ENCODE measurements at regions not wholly inside any gene's neighbourhood (a gene's known extent, or its start where the extent isn't known, plus 50 kb on each side); places are given as distances from the start of the nearest gene placed in this dataset.

DNA sequence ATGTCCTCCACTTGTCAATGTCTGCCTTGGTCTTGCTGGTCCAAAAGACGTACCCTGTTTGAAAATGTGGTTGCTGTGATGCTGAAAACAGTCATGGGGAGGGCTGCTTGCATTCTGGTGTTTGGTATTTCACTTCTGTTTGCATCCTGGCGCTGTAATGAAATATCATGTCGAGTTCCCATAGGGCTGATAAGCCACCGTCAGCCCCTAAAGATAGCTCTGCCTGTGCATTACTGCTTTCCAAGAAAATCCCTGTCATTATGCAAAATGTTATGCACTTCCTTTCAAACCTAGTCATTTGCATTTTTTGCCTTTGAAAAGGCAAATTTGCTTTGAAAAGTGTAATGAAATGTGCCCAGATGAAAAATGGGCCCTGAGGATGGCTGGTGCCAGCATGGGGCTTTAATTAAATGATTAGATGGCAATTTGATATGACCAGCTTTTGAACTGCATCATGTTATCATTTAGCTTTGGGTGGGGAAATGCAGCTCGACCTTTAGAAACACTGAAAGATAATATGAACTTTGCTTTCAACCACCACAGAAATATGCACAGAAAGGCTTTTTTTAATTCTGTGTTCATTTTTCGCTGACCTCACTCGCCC lies 374.4 kb upstream of the SGCD start:
- intact Hi-C loops (cut with DNase I, micrococcal nuclease), result no loop called here
- Mint-ChIP-seq H3K27ac (no peak overlapping the region), H3K27me3 (peaks cover 6% of the 10 kb centered on the region), H3K4me3 (no peak overlapping the region), H3K36me3 (ENCODE audit: low read depth) (no peaks in the 10 kb centered on the region), H3K4me1 (peaks cover 4% of the 10 kb centered on the region), H3K9me3 (ENCODE audit: low read depth) (no peaks in the 10 kb centered on the region)
- POLR2A ChIA-PET, result no interaction called here
- DNase-seq (no peak), ATAC-seq (no peak)
- CTCF ChIA-PET, result no interaction called here

DNA sequence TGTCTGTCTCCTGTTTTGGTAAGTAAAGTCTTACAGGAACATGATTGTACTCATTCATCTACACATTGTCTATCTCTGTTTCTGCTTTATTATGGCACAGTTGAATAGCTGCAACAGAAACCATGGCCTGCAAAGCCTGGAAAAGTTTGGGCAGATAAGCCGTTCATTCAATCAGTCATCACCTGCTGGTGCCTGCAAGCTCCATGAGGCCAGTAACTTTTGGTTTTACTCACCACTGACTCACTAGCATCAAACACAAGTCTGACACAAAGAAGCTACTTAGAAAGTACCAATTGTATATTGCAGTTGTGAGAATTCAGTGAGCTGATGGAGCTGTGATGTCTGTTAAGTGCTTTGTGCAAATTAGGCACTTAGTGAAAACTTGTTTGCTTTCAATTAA lies 373.6 kb upstream of the SGCD start:
- no peaks in the 10 kb centered on the region for H3K9me3 Mint-ChIP-seq (ENCODE audit: low read depth)
- H3K27me3 Mint-ChIP-seq, result peaks cover 6% of the 10 kb centered on the region
- intact Hi-C loops (cut with DNase I, micrococcal nuclease), result no loop called here
- H3K4me1 Mint-ChIP-seq, result peaks cover 4% of the 10 kb centered on the region
- H3K36me3 Mint-ChIP-seq (ENCODE audit: low read depth), result no peaks in the 10 kb centered on the region
- POLR2A ChIA-PET, result no interaction called here
- peak; percentile 18 for DNase-seq
- H3K27ac Mint-ChIP-seq, result no peak overlapping the region
- peak; percentile 61 for ATAC-seq
- CTCF ChIA-PET, result no interaction called here
- no peak overlapping the region for H3K4me3 Mint-ChIP-seq

DNA sequence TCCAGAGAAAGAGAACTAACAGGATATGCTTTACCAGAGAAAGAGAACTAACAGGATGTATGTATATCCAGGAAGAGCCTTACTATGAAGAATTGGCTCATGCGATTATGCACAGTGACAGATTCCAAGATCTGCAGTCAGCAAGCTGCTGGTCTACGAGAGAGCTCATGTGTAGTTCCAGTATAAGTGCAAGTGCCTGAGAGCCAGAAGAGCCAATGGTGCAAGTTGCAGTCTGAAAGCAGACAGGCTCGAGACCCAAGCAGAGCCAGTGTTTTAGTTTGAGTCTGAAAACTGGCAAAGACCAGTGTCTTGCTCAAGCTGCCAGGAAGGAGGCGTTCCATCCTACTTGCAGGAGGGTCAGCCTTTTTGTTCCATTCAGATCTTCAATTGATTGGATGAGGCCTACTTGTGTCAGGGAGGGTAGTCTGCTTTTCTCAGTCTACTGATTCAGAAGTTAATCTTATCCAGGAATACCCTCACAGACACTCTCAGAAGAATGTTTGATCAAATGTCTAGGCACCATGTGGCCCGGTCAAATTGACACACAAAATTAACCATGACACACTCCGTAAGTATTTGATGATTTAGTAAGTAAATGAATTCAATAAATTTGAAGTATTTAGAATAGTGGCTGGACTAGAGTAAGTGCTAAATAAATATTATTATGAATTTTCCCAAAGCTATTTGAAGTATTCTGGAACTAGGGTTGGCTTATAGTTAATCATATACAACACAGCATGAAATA lies 372.1 kb upstream of the SGCD start:
- ATAC-seq, result no peak
- H3K36me3 Mint-ChIP-seq (ENCODE audit: low read depth), result no peaks in the 10 kb centered on the region
- CTCF ChIA-PET, result no interaction called here

DNA sequence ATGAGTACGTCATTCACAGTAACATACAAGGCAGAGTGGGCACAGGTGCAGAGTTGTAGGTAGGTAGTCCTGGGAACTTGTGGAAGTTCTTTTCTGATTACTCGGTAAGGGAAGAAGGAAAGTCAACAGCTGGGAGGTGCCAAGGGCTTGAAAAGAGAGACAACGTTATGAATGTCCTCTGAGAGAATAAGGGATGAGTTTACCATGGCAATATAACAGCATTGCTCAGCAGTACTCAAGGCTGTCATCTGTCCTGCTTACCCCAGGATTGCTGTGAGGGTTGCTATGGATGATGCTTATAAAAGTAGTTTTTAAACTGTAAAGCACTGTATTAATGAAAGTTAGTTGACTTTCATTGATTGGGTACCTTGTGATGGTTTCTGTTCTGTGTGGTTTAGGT lies 369.1 kb upstream of the SGCD start:
- Mint-ChIP-seq H3K27ac (no peak overlapping the region), H3K36me3 (ENCODE audit: low read depth) (no peaks in the 10 kb centered on the region), H3K4me1 (peaks cover 4% of the 10 kb centered on the region), H3K4me3 (no peak overlapping the region), H3K27me3 (peaks cover 4% of the 10 kb centered on the region), H3K9me3 (ENCODE audit: low read depth) (no peaks in the 10 kb centered on the region)
- ChIA-PET POLR2A (no interaction called here), CTCF (interaction anchor here (0.7 kb wide), 1 partner anchor 154 kb away, joined by 3 read pairs; no protein-coding TSS in a partner anchor)
- no peak for DNase-seq
- ATAC-seq, result no peak
- intact Hi-C loops (cut with DNase I, micrococcal nuclease), result no loop called here

More for the DNA sequence above, 372.1 kb upstream of the SGCD start:
- peaks cover 4% of the 10 kb centered on the region for H3K4me1 Mint-ChIP-seq
- H3K9me3 Mint-ChIP-seq (ENCODE audit: low read depth), result no peaks in the 10 kb centered on the region
- H3K4me3 Mint-ChIP-seq, result no peak overlapping the region
- POLR2A ChIA-PET, result no interaction called here
- intact Hi-C loops (cut with DNase I, micrococcal nuclease), result no loop called here
- peaks cover 4% of the 10 kb centered on the region for H3K27me3 Mint-ChIP-seq
- H3K27ac Mint-ChIP-seq, result no peak overlapping the region
- DNase-seq, result no peak

DNA sequence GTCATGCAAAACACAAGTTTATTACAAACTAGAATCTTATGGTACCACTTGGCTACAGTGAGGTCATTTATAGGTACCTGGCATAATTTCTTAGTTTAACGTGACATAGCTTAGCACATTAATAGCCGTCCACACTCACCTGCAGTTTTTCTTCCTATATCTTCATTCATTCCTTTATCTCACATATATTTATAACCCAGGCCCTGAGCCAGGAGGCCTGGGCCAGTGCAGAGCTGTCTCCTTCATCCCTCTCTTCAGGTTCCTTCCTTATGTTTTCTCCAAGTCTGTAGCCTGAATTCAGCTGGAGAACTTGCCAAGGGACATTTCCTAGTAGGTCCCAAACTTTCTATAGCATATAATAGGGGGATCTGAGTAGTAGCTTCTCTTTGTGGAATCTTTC lies 367.9 kb upstream of the SGCD start:
- Mint-ChIP-seq H3K9me3 (ENCODE audit: low read depth) (no peaks in the 10 kb centered on the region), H3K27ac (no peak overlapping the region), H3K27me3 (no peaks in the 10 kb centered on the region), H3K4me1 (no peaks in the 10 kb centered on the region), H3K36me3 (ENCODE audit: low read depth) (no peaks in the 10 kb centered on the region), H3K4me3 (no peak overlapping the region)
- ATAC-seq, result no peak
- ChIA-PET CTCF (no interaction called here), POLR2A (no interaction called here)
- no peak for DNase-seq
- intact Hi-C loops (cut with DNase I, micrococcal nuclease), result no loop called here

DNA sequence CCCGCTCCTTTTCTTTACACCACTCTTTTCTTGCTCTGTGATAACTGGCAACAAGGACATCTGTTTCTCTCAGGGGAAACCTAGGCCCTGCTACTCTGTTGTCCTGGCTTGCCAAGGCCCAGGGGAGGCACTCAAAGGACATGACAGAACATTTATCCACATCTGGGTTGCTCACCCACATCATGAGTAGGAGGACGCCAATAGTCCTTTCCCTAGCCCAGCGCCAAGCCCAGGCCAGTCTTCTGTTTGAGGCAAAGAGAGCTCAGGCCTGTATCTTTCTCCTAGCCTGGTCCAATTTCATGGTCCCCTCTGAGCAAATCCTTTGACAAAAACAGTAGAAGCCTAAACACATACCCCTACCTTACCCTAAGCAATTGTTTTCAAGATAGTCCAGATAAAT lies 366.8 kb upstream of the SGCD start:
- Mint-ChIP-seq H3K4me1 (no peaks in the 10 kb centered on the region), H3K27ac (no peak overlapping the region), H3K9me3 (ENCODE audit: low read depth) (no peaks in the 10 kb centered on the region), H3K36me3 (ENCODE audit: low read depth) (no peaks in the 10 kb centered on the region), H3K4me3 (no peak overlapping the region), H3K27me3 (no peaks in the 10 kb centered on the region)
- POLR2A ChIA-PET, result no interaction called here
- CTCF ChIA-PET, result no interaction called here
- no peak for DNase-seq
- ATAC-seq, result no peak
- intact Hi-C loops (cut with DNase I, micrococcal nuclease), result no loop called here

DNA sequence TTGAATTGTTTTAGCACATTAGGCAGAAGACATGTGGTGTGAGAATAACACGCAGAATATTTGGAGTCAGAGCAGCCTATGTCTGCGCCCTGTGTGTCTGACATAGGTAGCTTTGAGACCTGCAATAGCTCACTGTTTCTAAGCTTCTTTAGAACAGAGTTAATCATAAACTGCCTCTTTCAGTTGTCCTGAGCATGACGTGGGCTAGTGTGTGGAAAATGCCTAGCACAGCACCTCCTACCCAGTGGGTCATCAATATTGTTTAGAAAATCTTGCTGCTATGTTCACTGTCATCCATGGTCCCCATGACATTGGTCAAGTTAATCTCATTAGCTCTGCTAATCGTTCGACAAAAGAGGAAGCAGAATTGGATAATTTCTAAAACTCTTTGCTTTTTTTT lies 357.4 kb upstream of the SGCD start:
- H3K4me1 Mint-ChIP-seq, result no peaks in the 10 kb centered on the region
- H3K4me3 Mint-ChIP-seq, result no peak overlapping the region
- ATAC-seq, result no peak
- peaks cover 5% of the 10 kb centered on the region for H3K9me3 Mint-ChIP-seq (ENCODE audit: low read depth)
- no peak overlapping the region for H3K27ac Mint-ChIP-seq
- no peaks in the 10 kb centered on the region for H3K27me3 Mint-ChIP-seq
- intact Hi-C loops (cut with DNase I, micrococcal nuclease), result no loop called here
- POLR2A ChIA-PET, result no interaction called here
- DNase-seq, result no peak
- CTCF ChIA-PET, result no interaction called here
- no peaks in the 10 kb centered on the region for H3K36me3 Mint-ChIP-seq (ENCODE audit: low read depth)

DNA sequence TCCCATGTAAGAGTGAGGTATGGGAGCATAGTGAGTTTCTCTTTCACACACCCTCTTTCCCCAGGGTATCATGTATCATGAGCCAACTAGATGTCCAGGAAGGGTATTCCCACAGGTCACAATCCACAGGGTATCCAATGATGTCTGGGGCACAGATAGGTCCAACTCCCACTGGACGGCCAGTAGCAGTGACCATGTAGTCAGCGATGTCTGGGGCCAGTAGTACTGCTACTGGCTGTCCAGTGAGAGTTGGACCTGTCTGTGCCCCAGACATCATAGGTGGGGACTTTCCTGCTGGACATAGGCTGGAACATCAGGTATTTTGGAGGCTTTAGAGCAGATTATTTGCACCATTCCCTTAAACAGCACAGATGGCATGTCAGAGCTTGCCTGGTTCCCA lies 352.6 kb upstream of the SGCD start:
- no peak overlapping the region for H3K4me3 Mint-ChIP-seq
- peaks cover 7% of the 10 kb centered on the region for H3K27me3 Mint-ChIP-seq
- H3K36me3 Mint-ChIP-seq (ENCODE audit: low read depth), result no peaks in the 10 kb centered on the region
- no peak overlapping the region for H3K27ac Mint-ChIP-seq
- POLR2A ChIA-PET, result no interaction called here
- CTCF ChIA-PET, result no interaction called here
- no peaks in the 10 kb centered on the region for H3K4me1 Mint-ChIP-seq
- DNase-seq (no peak), ATAC-seq (no peak)
- no peaks in the 10 kb centered on the region for H3K9me3 Mint-ChIP-seq (ENCODE audit: low read depth)
- intact Hi-C loops (cut with DNase I, micrococcal nuclease), result no loop called here

DNA sequence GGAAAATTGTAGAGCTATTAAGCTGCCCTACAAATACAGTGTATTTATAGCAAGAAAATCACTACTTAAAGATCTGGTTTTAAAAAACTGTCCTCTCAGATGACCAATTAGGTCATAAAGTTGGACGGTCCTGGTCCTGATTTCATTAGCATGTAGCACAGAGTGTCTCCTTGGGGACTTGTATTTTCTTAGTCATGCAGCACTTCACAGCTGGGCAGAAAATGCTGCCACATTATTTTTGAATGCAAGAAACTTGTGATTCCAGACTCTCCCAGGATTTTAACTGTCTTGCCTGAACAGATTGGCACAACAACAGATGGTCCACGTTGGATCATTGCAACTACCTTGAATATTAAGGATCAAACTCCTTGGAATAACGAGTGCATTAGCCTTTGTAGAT lies 348.1 kb upstream of the SGCD start:
- DNase-seq (no peak), ATAC-seq (no peak)
- H3K36me3 Mint-ChIP-seq (ENCODE audit: low read depth), result no peaks in the 10 kb centered on the region
- ChIA-PET CTCF (interaction anchor here (0.6 kb wide), 1 partner anchor 27 kb away, joined by 3 read pairs; no protein-coding TSS in a partner anchor), POLR2A (no interaction called here)
- H3K4me3 Mint-ChIP-seq, result no peak overlapping the region
- H3K27me3 Mint-ChIP-seq, result peaks cover 7% of the 10 kb centered on the region
- intact Hi-C loops (cut with DNase I, micrococcal nuclease), result no loop called here
- no peak overlapping the region for H3K27ac Mint-ChIP-seq
- H3K9me3 Mint-ChIP-seq (ENCODE audit: low read depth), result no peaks in the 10 kb centered on the region
- no peaks in the 10 kb centered on the region for H3K4me1 Mint-ChIP-seq

DNA sequence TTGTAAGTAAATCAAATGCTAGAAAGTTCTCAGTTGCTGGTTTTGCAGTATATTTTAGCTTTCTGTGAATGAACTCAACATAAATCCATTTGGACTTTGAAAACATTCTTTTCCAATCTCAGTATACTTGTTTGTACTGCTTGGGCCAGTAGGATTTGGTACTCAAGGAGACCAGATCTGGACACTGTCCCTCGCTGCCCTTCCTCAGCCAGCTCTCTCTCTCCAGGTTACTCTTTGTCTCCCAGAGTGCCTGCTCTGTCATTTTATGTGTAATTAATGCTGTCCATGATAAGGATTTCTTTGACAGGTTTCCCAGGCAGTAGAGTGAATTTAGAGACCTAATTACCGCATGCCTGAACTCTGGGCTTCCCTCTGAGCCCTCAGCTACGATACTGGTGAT lies 344.6 kb upstream of the SGCD start:
- ChIA-PET CTCF (no interaction called here), POLR2A (no interaction called here)
- intact Hi-C loops (cut with DNase I, micrococcal nuclease), result no loop called here
- DNase-seq (no peak), ATAC-seq (no peak)
- no peak overlapping the region for H3K27ac Mint-ChIP-seq
- peaks cover 5% of the 10 kb centered on the region for H3K27me3 Mint-ChIP-seq
- no peaks in the 10 kb centered on the region for H3K9me3 Mint-ChIP-seq (ENCODE audit: low read depth)
- H3K4me3 Mint-ChIP-seq, result no peak overlapping the region
- no peaks in the 10 kb centered on the region for H3K4me1 Mint-ChIP-seq
- no peaks in the 10 kb centered on the region for H3K36me3 Mint-ChIP-seq (ENCODE audit: low read depth)

DNA sequence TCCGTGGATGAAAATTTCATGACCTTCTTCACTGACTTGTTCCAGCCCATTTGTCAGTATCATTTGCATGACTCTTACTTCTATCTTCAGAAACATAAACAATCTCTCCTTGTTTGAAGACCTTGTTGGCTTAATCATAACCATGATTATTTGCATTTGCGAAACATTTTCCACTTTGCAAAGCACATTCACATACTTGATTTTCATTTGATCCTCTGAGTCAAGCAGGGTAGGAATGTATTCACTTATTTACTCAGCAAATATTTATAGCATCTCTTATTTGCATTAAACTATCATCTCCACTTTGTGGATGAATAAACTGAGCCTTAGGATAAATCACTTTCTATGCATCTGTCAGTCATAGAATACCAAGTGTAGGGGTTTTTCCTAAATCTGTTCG lies 343.0 kb upstream of the SGCD start:
- H3K27me3 Mint-ChIP-seq, result peaks cover 6% of the 10 kb centered on the region
- ChIA-PET CTCF (no interaction called here), POLR2A (no interaction called here)
- DNase-seq (no peak), ATAC-seq (no peak)
- no peaks in the 10 kb centered on the region for H3K4me1 Mint-ChIP-seq
- H3K4me3 Mint-ChIP-seq, result no peak overlapping the region
- no peak overlapping the region for H3K27ac Mint-ChIP-seq
- H3K36me3 Mint-ChIP-seq (ENCODE audit: low read depth), result no peaks in the 10 kb centered on the region
- no peaks in the 10 kb centered on the region for H3K9me3 Mint-ChIP-seq (ENCODE audit: low read depth)
- intact Hi-C loops (cut with DNase I, micrococcal nuclease), result no loop called here

DNA sequence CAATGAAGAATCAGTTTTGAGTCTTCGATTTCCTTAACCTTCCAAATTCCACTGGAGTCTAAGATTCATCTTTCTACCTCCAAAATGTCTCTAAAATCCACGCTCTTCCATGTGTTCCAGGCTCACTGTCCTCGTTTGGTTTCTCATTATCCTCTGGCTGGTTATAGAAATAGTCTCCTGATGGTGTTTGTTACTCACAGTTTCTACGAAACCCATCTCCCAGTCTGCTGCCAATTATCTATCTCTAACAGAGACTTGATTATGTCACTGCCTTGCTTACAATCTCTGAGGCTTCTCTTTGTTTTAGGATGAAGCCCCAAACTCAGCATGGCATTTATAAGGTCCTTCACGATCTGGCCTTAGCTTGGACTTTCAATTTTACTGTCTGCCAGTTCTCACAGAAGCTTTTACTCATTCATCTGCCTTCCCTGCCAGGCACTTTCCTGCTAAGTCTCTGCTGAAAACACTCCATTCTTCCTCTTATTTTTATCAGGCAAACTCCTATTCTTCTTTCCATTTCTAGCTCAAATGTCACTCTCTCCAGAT lies 339.6 kb upstream of the SGCD start:
- H3K27me3 Mint-ChIP-seq, result peaks cover 5% of the 10 kb centered on the region
- H3K4me3 Mint-ChIP-seq, result no peak overlapping the region
- no peak overlapping the region for H3K27ac Mint-ChIP-seq
- CTCF ChIA-PET, result interaction anchor here (0.6 to 0.7 kb wide), 2 partner anchors 18 to 299 kb away, joined by 3 read pairs; no protein-coding TSS in a partner anchor
- no peaks in the 10 kb centered on the region for H3K4me1 Mint-ChIP-seq
- no peaks in the 10 kb centered on the region for H3K36me3 Mint-ChIP-seq (ENCODE audit: low read depth)
- POLR2A ChIA-PET, result no interaction called here
- no peaks in the 10 kb centered on the region for H3K9me3 Mint-ChIP-seq (ENCODE audit: low read depth)
- DNase-seq, result no peak
- no peak for ATAC-seq
- intact Hi-C loops (cut with DNase I, micrococcal nuclease), result no loop called here

Measured in activated CD4-positive, alpha-beta T cell treated with anti-CD3 and anti-CD28 coated beads for 36 hours (primary cell).